Right atrium auricular region (tissue), 2 donors: ENCODE measurements at regions not wholly inside any gene's neighbourhood (a gene's known extent, or its start where the extent isn't known, plus 50 kb on each side); places are given as distances from the start of the nearest gene placed in this dataset.
A peak's percentile ranks its signal among the peaks of the same experiment; 100 is the strongest.

Source experiments
- DNase-seq: peaks from one replicate; pipeline ENCODE4 v3.0.0-alpha.2; 2019; ENCODE audit warnings: low spot score
- H3K27ac ChIP-seq, 2 donors: fragments of 200-600 bp; sonication (generic); 1 replicate in 1 of 2; 2 replicates in 1 of 2; pipeline ENCODE4 v1.5.1; 2016 to 2019
- H3K27me3 ChIP-seq, 2 donors: fragments of 200-600 bp; sonication (generic); one replicate each; pipeline versions ENCODE4 v1.5.1 to v1.6.0; 2017 to 2019
- H3K36me3 ChIP-seq: fragments of 200-600 bp; sonication (generic); one replicate; pipeline ENCODE4 v1.5.1; 2016
- H3K4me1 ChIP-seq, 2 donors: fragments of 200-600 bp; sonication (generic); one replicate each; pipeline versions ENCODE4 v1.5.1 to v1.6.0; 2017 to 2019
- H3K4me3 ChIP-seq, 2 donors: fragments of 200-600 bp; sonication (generic); 1 replicate in 1 of 2; 2 replicates in 1 of 2; pipeline ENCODE4 v1.5.1; 2017 to 2019; ENCODE audit warnings: mild to moderate bottlenecking in 1 of 2, moderate library complexity in 1 of 2
- H3K9me3 ChIP-seq, 2 donors: fragments of 200-600 bp; sonication (generic); one replicate each; pipeline ENCODE4 v1.5.1; 2019
- CTCF ChIP-seq, 2 donors: fragments of 200-600 bp; sonication (generic); IDR thresholded peaks; one replicate each; pipeline ENCODE4 v1.5.1; 2019; ENCODE audit warnings: antibody characterized with exemption in 2 of 2

GRCh38 chr11:81515566-81515965 lies 1218.1 kb downstream of the FAM181B start:
- no peak overlapping the region for H3K27ac ChIP-seq
- no peaks in the 10 kb centered on the region for H3K36me3 ChIP-seq
- no peaks in the 10 kb centered on the region for H3K27me3 ChIP-seq
- DNase-seq: no peak
- H3K9me3 ChIP-seq: no peaks in the 10 kb centered on the region
- no peak for TF ChIP-seq CTCF (IDR thresholded peaks at IDR 0.05)
- no peak overlapping the region for H3K4me3 ChIP-seq
- no peaks in the 10 kb centered on the region for H3K4me1 ChIP-seq

GRCh38 chr11:81497202-81497804 lies 1236.4 kb downstream of the FAM181B start:
- no peaks in the 10 kb centered on the region for H3K36me3 ChIP-seq

GRCh38 chr11:81496601-81497000 lies 1237.1 kb downstream of the FAM181B start:
- Histone ChIP-seq H3K4me3 (no peak overlapping the region), H3K27me3 (no peaks in the 10 kb centered on the region)
- no peak for DNase-seq

More at GRCh38 chr11:81497202-81497804, 1236.4 kb downstream of the FAM181B start:
- DNase-seq: no peak
- H3K4me1 ChIP-seq: no peaks in the 10 kb centered on the region
- H3K27me3 ChIP-seq: no peaks in the 10 kb centered on the region
- TF ChIP-seq CTCF (IDR thresholded peaks at IDR 0.05): peak; percentile 53 to 69
- no peaks in the 10 kb centered on the region for H3K9me3 ChIP-seq
- H3K27ac ChIP-seq: no peak overlapping the region
- H3K4me3 ChIP-seq: no peak overlapping the region

GRCh38 chr11:81495699-81496292 lies 1237.9 kb downstream of the FAM181B start:
- DNase-seq: no peak
- Histone ChIP-seq H3K4me1 (no peaks in the 10 kb centered on the region), H3K4me3 (no peak overlapping the region), H3K9me3 (no peaks in the 10 kb centered on the region), H3K27me3 (no peaks in the 10 kb centered on the region), H3K36me3 (no peaks in the 10 kb centered on the region), H3K27ac (no peak overlapping the region)
- TF ChIP-seq CTCF (IDR thresholded peaks at IDR 0.05): no peak

More at GRCh38 chr11:81496601-81497000, 1237.1 kb downstream of the FAM181B start:
- H3K9me3 ChIP-seq: no peaks in the 10 kb centered on the region
- no peaks in the 10 kb centered on the region for H3K36me3 ChIP-seq
- H3K27ac ChIP-seq: no peak overlapping the region
- no peak for TF ChIP-seq CTCF (IDR thresholded peaks at IDR 0.05)
- no peaks in the 10 kb centered on the region for H3K4me1 ChIP-seq

GRCh38 chr11:81494431-81494830 lies 1239.2 kb downstream of the FAM181B start:
- H3K4me1 ChIP-seq: no peaks in the 10 kb centered on the region
- H3K27ac ChIP-seq: no peak overlapping the region
- no peak for TF ChIP-seq CTCF (IDR thresholded peaks at IDR 0.05)
- no peak overlapping the region for H3K4me3 ChIP-seq
- H3K27me3 ChIP-seq: no peaks in the 10 kb centered on the region
- no peaks in the 10 kb centered on the region for H3K36me3 ChIP-seq
- no peak for DNase-seq
- H3K9me3 ChIP-seq: no peaks in the 10 kb centered on the region
